HCT116 (cell line): ENCODE measurements at regions not wholly inside any gene's neighbourhood (a gene's known extent, or its start where the extent isn't known, plus 50 kb on each side); places are given as distances from the start of the nearest gene placed in this dataset.

ENCODE experiments used
- ATAC-seq: fragments of 200-7000 bp; cut with Tn5 transposase; 2 replicates; pipeline ENCODE4 v1.9.1; 2020; ENCODE audit warnings: mild to moderate bottlenecking, moderate library complexity
- BruUV-seq: library from RNA; stranded (reverse); fragments of 400-500 nt; replicated peaks from 2 replicates; lab custom pipeline; 2021; lab: Mats Ljungman, UMichigan
- CTCF ChIA-PET: fragments of 300-600 bp; sonication (Branson Sonifier 250); formaldehyde crosslinking; loops from one replicate; lab custom pipeline; 2021; ENCODE audit warnings: antibody characterized with exemption; lab: Charles Lee
- POLR2A ChIA-PET: fragments of 300-600, 350-600 bp; sonication (Branson Sonifier 250); formaldehyde crosslinking; loops from one replicate; lab custom pipeline; 2021; ENCODE audit warnings: antibody characterized with exemption; lab: Charles Lee
- RAD21 ChIA-PET, 2 experiments: fragments of 300-600 bp; sonication (Branson Sonifier 250); formaldehyde crosslinking; loops; one replicate each; lab custom pipeline; 2023; ENCODE audit warnings: low total read pairs in 2 of 2; ENCODE audit not compliant: uncharacterized antibody in 2 of 2, unreplicated experiment in 2 of 2, low non-redundant PET in 1 of 2; lab: Charles Lee
- DNase-seq: peaks from one replicate; pipeline ENCODE4 v3.0.0-alpha.2; 2010; ENCODE audit warnings: low read depth, low spot score
- H2AFZ ChIP-seq: fragments of 200-600 bp; shearing (Covaris generic), sonication (generic); 2 replicates; pipeline ENCODE4 v1.6.1; 2017; ENCODE audit warnings: low read depth, mixed run types, mixed read lengths, antibody characterized with exemption, low read length; ENCODE audit not compliant: poor library complexity, severe bottlenecking
- H3K27ac ChIP-seq: 2 replicates; pipeline ENCODE4 v1.5.1; 2012; ENCODE audit warnings: low read depth, low read length
- H3K27me3 ChIP-seq: fragments of 200-600 bp; sonication (generic); 2 replicates; pipeline ENCODE4 v1.6.1; 2016; ENCODE audit warnings: mixed run types, low read length, mixed read lengths; ENCODE audit not compliant: insufficient read depth
- H3K36me3 ChIP-seq, 2 experiments: fragments of 200-500 bp in 1 of 2; fragments of 200-600 bp in 1 of 2; sonication (Bioruptor generic) in 1 of 2; sonication (generic) in 1 of 2; 2 replicates each; pipeline versions ENCODE4 v1.5.1 to v1.6.1; 2014 to 2016; ENCODE audit warnings: low read length in 2 of 2, inconsistent platforms in 1 of 2, mixed read lengths in 1 of 2, mixed run types in 1 of 2; ENCODE audit not compliant: insufficient read depth in 2 of 2, control insufficient read depth in 1 of 2
- H3K4me1 ChIP-seq, 2 experiments: fragments of 200-600 bp in 1 of 2; sonication (generic) in 1 of 2; 2 replicates each; pipeline versions ENCODE4 v1.5.1 to v1.6.1; 2012 to 2017; ENCODE audit warnings: low read length in 2 of 2, inconsistent platforms in 1 of 2, mild to moderate bottlenecking in 1 of 2, mixed read lengths in 1 of 2, mixed run types in 1 of 2, moderate library complexity in 1 of 2; ENCODE audit not compliant: insufficient read depth in 2 of 2, control insufficient read depth in 1 of 2
- H3K4me2 ChIP-seq: fragments of 200-600 bp; sonication (generic); 2 replicates; pipeline ENCODE4 v1.6.1; 2017; ENCODE audit warnings: mixed run types, low read length, mixed read lengths
- H3K4me3 ChIP-seq, 2 experiments: fragments of 200-600 bp in 1 of 2; sonication (generic) in 1 of 2; replicated peaks in 1 of 2; 2 replicates each; pipeline ENCODE4 v1.5.1; 2011 to 2016; ENCODE audit warnings: low read length in 2 of 2, control low read depth in 1 of 2, low read depth in 1 of 2, mild to moderate bottlenecking in 1 of 2, mixed read lengths in 1 of 2, mixed run types in 1 of 2
- H3K79me2 ChIP-seq: fragments of 200-600 bp; sonication (generic); 2 replicates; pipeline ENCODE4 v1.6.1; 2017; ENCODE audit warnings: mild to moderate bottlenecking, mixed run types, low read length, moderate library complexity, mixed read lengths; ENCODE audit not compliant: insufficient read depth
- H3K9ac ChIP-seq: fragments of 200-600 bp; sonication (generic); 2 replicates; pipeline ENCODE4 v1.6.1; 2016; ENCODE audit warnings: low read length, mixed read lengths
- H3K9me2 ChIP-seq: fragments of 200-600 bp; sonication (generic), shearing (Covaris generic); 2 replicates; pipeline ENCODE4 v1.6.1; 2017; ENCODE audit warnings: mixed run types, mild to moderate bottlenecking, moderate library complexity; ENCODE audit not compliant: insufficient read depth
- H3K9me3 ChIP-seq, 2 experiments: fragments of 200-500 bp in 1 of 2; fragments of 200-600 bp in 1 of 2; sonication (Bioruptor generic) in 1 of 2; sonication (generic) in 1 of 2; 2 replicates each; pipeline ENCODE4 v1.6.1; 2014 to 2017; ENCODE audit warnings: low read length in 2 of 2, mixed read lengths in 2 of 2, inconsistent platforms in 1 of 2, low read depth in 1 of 2, mild to moderate bottlenecking in 1 of 2, mixed run types in 1 of 2, moderate library complexity in 1 of 2; ENCODE audit not compliant: control insufficient read depth in 1 of 2, insufficient read depth in 1 of 2
- H4K20me1 ChIP-seq: fragments of 200-600 bp; sonication (generic), shearing (Covaris generic); 2 replicates; pipeline ENCODE4 v1.6.1; 2017; ENCODE audit warnings: mixed run types, mild to moderate bottlenecking, moderate library complexity; ENCODE audit not compliant: insufficient read depth
- CBX3 ChIP-seq: IDR thresholded peaks from 2 replicates; pipeline ENCODE4 v1.6.1; 2012; ENCODE audit warnings: low read depth
- CTCF ChIP-seq, 3 experiments: fragments of 200-600 bp in 1 of 3; sonication (generic) in 1 of 3; IDR thresholded peaks in 2 of 3; conservative IDR thresholded peaks in 1 of 3; 2 replicates each; pipeline ENCODE4 v1.5.1; 2012 to 2017; ENCODE audit warnings: low read depth in 2 of 3, low read length in 2 of 3, antibody characterized with exemption in 1 of 3, borderline replicate concordance in 1 of 3, control low read depth in 1 of 3, mild to moderate bottlenecking in 1 of 3, mixed read lengths in 1 of 3, mixed run types in 1 of 3, moderate library complexity in 1 of 3; ENCODE audit not compliant: insufficient read depth in 1 of 3
- ELF1 ChIP-seq: IDR thresholded peaks from 2 replicates; pipeline ENCODE4 v1.6.1; 2012; ENCODE audit warnings: low read depth, borderline replicate concordance
- EZH2 ChIP-seq: fragments of 200-600 bp; sonication (generic); IDR thresholded peaks from 2 replicates; pipeline ENCODE4 v1.6.1; 2017; ENCODE audit warnings: antibody characterized with exemption, mixed run types
- FOSL1 ChIP-seq: IDR thresholded peaks from 2 replicates; pipeline ENCODE4 v1.6.1; 2012; ENCODE audit warnings: low read depth
- MAX ChIP-seq: IDR thresholded peaks from 2 replicates; pipeline ENCODE4 v1.6.1; 2012
- RAD21 ChIP-seq: IDR thresholded peaks from 2 replicates; pipeline ENCODE4 v1.6.1; 2012; ENCODE audit warnings: low read depth, mild to moderate bottlenecking
- SIN3A ChIP-seq: IDR thresholded peaks from 2 replicates; pipeline ENCODE4 v1.6.1; 2012; ENCODE audit warnings: low read depth
- SP1 ChIP-seq: IDR thresholded peaks from 2 replicates; pipeline ENCODE4 v1.6.1; 2012; ENCODE audit warnings: low read depth
- SRF ChIP-seq: IDR thresholded peaks from 2 replicates; pipeline ENCODE4 v1.6.1; 2012; ENCODE audit warnings: low read depth
- TCF7L2 ChIP-seq: IDR thresholded peaks from 2 replicates; pipeline ENCODE4 v1.7.0; 2011; ENCODE audit warnings: borderline replicate concordance, inconsistent platforms; ENCODE audit not compliant: insufficient read depth, insufficient read length; ENCODE audit errors: extremely low read depth
- ZBTB33 ChIP-seq: IDR thresholded peaks from 2 replicates; pipeline ENCODE4 v1.6.1; 2011; ENCODE audit warnings: mild to moderate bottlenecking, low read length, moderate library complexity; ENCODE audit not compliant: insufficient replicate concordance; ENCODE audit errors: extremely low read depth
- ZFX ChIP-seq: fragments of 450-650 bp; IDR thresholded peaks from 2 replicates; pipeline ENCODE4 v1.6.1; 2017
- intact Hi-C: fragments of 100-400 bp; cut with micrococcal nuclease; formaldehyde crosslinking; loops from 2 replicates; pipeline ENCODE4 v1.10.0; 2022

- no peak overlapping the region for H3K27ac ChIP-seq
- no peak overlapping the region for H3K4me2 ChIP-seq
- H2AFZ ChIP-seq, result no peak overlapping the region
- intact Hi-C loops, result no loop called here
- no peaks in the 10 kb centered on the region for H3K9me2 ChIP-seq
- no peaks in the 10 kb centered on the region for H4K20me1 ChIP-seq
- no peaks in the 10 kb centered on the region for H3K79me2 ChIP-seq
- no peak overlapping the region for H3K4me3 ChIP-seq
- no peaks in the 10 kb centered on the region for H3K4me1 ChIP-seq
- no peak for TF ChIP-seq RAD21
- TF ChIP-seq MAX, result no peak
- TF ChIP-seq CTCF (IDR thresholded peaks at IDR 0.05 in 2 of 3, conservative IDR thresholded peaks at IDR 0.05 in 1 of 3; ENCODE audit: borderline replicate concordance in 1 of 3, insufficient read depth in 1 of 3, low read depth in 2 of 3, low read length in 2 of 3), result no peak
- no peak for TF ChIP-seq SIN3A
- H3K27me3 ChIP-seq, result peaks cover 25% of the 10 kb centered on the region
- no TSS peak for BruUV-seq
- ChIA-PET RAD21 (no interaction called here), CTCF (no interaction called here), POLR2A (no interaction called here)
- H3K9me3 ChIP-seq, result no peaks in the 10 kb centered on the region
- DNase-seq, result no peak
- no peak overlapping the region for H3K9ac ChIP-seq
- no peak for ATAC-seq
- H3K36me3 ChIP-seq, result no peaks in the 10 kb centered on the region
These were observed 157.1 kb upstream of the WSCD1 start for GRCh38 chr17:5913032-5913531.

- no TSS peak for BruUV-seq
- Histone ChIP-seq H3K9me3 (no peaks in the 10 kb centered on the region), H3K9ac (no peak overlapping the region), H2AFZ (no peak overlapping the region), H4K20me1 (no peaks in the 10 kb centered on the region), H3K4me1 (no peaks in the 10 kb centered on the region), H3K79me2 (no peaks in the 10 kb centered on the region), H3K27me3 (peaks cover 25% of the 10 kb centered on the region), H3K27ac (no peak overlapping the region), H3K9me2 (no peaks in the 10 kb centered on the region), H3K36me3 (no peaks in the 10 kb centered on the region), H3K4me2 (no peak overlapping the region), H3K4me3 (no peak overlapping the region)
- ChIA-PET RAD21 (no interaction called here), POLR2A (no interaction called here), CTCF (no interaction called here)
- intact Hi-C loops, result no loop called here
- DNase-seq (no peak), ATAC-seq (no peak)
- TF ChIP-seq EZH2 (no peak), ZFX (no peak), SRF (no peak), FOSL1 (no peak), ELF1 (no peak), ZBTB33 (no peak), SP1 (no peak), TCF7L2 (no peak), RAD21 (no peak), CBX3 (no peak), SIN3A (no peak)
These were observed 156.5 kb upstream of the WSCD1 start for GRCh38 chr17:5913641-5914040.
